DMS53 (cell line): ENCODE measurements at regions not wholly inside any gene's neighbourhood (a gene's known extent, or its start where the extent isn't known, plus 50 kb on each side); places are given as distances from the start of the nearest gene placed in this dataset.

Experiments
- DNase-seq: peaks from one replicate; lab custom pipeline; 2025; lab: John Stamatoyannopoulos, UW

DNA sequence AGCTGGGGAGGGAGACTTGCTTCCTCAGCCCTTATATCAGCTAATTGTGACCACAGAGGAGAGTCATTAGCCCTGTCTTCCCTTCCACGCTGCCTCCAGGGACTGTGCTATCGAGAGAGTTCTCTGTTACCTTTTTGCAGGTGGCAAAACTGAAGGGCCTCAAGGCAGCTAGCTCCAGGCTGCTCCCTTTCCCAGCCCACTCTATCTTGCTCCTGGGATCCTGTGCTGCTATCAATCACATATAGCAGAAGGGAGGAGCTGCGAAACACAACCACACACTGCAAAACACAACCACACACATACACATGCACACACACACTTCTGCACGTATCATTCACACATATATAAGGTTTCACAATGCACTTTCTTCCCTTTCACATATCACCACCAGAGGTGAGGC is 205.3 kb upstream of the MTNR1B start:
- DNase-seq: no peak

DNA sequence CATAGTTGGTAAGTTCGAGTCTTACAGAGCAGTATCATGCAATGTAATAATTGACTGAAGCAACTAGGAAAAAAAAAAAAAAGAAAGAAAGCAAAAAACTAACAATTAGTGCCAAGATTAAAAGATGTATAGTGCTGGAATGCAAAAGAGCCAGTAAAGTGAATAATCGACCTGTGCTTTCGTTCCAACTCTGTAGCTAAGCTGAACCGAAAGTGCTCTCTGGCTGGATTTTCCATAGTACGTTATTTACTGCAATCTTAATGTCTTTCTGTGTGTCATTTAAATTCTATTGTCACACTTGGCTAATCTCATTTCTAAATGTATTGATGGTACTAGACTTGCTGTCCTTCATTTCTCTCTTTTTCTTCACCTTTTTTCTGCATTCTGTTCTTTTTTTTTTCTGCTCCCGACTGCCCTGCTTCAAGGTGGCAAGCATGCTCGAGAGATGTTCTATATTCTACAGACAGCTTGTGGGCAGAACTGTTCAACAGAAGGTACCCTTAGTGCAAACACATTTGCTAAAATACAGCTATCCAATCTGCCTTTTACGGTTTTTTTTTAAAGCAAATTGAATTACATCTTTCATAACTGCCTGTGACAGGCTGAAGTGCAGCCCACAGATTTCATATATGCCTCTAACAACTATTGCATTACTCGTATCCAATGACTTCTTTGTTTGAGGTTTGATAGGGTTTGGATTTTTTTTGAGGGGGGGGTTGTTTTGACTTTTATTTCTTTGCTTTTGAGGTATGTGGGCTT is 204.2 kb upstream of the MTNR1B start:
- no peak for DNase-seq

DNA sequence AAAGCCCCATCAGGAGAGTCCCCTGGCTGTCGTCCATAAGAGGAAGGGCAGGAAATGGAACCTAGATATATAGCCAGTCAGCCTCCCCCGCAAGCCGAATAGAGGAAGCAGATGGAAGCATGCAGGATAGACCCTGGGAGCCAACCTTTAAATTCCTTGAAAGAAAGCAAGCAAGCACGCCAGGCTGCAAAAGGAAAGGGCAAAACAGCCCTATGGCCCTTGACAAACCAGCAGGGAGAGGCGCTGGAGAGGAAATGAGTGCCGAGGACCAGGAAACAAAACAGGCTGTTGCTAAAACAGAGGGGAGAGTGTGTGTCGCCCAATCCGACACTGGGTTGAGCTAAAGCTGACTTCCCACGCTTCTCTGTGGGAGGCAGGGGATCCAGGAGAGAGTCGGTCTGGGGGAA is 203.5 kb upstream of the MTNR1B start:
- DNase-seq: peak; percentile 13

DNA sequence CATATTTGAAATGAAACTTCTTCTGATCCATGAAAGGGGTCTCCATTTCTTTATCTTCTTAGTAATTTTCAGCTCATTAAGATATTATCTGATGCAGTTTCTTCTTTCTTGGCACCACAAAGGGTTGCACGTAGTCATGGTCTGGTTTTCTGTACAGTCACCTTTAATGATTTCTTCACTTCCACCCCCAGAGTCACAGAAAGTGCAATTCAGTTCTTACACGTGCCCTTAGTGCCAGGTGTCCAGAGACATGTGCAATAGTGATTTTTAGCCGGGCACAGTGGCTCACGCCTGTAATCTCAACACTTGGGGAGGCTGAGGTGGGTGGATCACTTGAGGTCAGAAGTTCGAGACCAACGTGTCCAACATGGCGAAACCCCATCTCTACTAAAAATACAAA is 202.8 kb upstream of the MTNR1B start:
- no peak for DNase-seq

DNA sequence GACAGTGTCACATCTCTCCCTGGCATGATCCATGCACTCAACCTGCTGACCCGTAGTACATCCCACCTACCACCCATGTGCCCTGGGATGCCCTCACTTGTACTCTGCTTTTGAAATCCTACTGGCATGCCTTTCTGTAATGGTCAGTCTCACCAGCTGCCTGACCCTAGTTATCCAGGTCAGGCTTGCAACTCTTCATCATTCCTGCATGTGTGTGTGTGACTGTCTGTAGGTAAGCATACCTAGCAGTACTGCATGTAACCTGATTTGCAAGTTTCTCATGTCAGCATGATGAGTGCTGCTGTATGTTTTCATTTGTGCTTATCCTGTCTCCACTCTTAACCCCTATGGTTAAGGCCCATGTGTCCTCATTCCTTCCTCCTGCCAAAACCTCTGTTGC is 202.0 kb upstream of the MTNR1B start:
- no peak for DNase-seq

DNA sequence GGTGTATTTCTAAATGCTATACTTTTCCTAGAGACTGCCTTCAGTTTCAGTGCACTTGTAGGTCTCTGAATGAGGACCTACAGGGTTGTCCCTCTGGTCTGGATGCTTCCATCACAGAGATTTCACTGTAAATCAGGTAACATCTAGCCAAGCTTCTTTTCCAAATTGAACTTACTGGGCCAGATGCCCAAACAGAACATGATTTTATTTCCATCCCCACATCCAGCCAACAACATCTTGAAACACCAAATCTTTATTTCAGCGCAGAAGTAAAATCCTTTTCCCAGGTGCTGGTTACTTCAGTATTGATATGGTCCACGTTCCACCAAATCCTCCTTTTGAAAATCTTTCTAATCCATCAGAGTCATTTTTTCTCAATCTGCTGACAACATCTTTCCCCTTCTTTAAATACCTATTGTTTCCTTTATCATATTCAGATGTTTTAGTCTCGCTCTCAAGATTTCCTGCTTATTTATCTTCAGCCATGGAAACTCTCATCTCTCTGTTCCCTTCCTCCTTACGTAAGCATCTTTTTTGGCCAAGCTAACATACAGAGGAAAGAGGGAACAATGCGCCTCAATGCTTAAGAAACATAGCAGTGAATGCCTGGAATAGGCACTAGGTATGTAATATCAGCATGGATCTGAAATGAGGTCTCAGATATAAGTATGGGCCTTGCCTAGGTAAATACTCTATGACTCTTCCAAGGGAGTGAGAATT is 201.2 kb upstream of the MTNR1B start:
- DNase-seq: no peak

DNA sequence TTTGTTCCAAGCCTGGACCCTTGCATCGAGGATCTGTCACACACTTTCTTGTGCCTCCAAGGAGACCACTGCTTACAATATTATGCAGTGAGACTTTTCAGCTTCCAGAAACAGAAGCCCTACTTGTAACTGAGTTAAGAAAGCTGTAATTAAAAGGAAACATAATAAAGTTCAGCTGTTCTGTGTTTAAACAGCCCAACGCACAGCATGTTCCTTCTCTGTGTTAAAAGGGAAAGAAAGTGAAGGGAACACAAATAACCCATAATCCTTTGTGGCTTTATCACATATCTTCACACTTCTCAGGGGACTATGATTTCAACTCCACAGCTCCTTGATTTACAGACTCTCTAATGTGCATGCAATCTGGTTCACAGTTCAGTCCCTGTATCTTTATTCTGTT is 200.3 kb upstream of the MTNR1B start:
- no peak for DNase-seq

DNA sequence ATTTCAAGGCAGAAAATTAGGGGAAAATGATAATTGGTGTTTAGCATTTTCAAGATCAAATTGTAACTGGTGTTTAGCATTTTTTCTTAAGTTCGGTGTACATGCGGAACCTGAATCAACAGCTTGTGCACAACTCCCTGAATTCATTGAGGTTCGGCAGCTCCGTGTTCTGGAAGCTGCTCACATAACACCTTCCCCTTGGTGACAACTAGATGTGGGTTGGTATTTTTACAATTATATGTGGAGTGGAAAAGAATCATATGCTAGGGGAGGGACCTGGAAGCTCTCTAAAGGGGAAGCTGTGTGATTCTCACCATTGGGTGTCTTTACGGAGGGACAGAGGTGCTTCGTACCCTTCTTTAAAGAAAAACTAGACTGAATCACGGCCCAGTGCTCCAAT is 199.0 kb upstream of the MTNR1B start:
- DNase-seq: no peak

DNA sequence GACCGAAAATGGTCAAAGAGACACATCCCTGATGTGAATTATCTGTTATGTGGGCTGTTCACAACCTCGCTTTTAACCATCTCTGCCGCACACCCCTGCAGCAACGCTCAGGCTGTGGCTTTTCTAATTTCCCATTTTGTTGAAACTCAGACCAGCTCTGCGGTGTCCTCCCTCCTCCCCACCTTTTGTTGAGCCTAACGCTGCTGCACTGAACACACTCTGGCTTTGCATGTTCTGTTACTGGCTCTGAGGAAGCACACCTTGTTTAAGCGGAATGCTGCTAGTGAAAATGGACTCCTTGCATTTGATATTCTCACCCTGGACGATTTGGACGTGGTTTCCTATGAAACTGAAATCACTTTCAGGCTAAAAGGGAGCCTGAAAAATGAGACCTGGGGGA is 198.5 kb upstream of the MTNR1B start:
- DNase-seq: no peak

DNA sequence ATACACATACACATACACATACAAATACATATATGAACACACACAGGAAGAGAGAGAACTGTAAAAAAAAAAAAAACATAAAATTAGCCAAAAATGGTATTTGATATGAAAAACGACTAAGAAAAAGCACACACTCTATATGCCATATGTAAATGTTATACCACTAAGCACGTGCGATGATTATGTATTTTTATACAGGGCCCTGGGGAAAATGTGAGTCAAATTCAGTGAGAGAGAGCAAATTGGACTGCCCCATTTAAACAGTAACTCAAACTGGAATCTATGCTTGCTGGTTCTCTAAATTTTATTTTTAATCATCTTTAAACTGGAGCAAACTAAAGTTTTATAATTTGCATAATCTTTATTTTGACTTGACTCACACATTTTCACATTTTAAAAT is 197.8 kb upstream of the MTNR1B start:
- DNase-seq: no peak

DNA sequence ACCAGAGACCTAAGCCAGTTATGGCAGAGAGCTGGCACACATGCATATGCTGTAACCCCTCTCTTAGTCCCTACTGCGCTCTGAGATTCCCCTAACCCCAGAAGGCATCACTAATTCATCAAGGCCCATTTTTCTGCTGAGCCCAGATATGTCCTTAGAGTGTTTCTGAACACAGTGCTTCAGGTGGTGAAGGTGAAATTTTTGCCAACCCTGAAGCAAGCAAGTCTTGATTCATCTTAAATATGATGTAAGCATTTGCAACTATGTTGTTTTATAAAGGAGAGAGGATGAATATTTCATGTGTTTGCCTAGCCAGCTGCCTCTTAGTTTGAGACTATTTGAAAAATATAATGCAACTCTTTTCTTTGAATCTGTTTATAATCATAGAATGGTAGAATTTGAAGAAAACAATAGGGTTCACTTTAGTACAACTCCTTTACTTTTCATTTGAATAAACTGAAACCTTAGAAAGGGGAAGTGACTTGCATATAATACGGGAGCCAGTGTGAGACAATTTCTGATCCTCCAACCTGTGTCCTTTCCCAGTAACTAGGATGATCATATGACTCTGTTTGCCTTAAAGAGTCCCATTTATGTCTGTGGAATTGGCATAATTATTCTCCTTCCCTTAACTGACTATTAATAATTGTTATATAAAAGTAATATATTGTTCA is 194.3 kb upstream of the MTNR1B start:
- DNase-seq: no peak

DNA sequence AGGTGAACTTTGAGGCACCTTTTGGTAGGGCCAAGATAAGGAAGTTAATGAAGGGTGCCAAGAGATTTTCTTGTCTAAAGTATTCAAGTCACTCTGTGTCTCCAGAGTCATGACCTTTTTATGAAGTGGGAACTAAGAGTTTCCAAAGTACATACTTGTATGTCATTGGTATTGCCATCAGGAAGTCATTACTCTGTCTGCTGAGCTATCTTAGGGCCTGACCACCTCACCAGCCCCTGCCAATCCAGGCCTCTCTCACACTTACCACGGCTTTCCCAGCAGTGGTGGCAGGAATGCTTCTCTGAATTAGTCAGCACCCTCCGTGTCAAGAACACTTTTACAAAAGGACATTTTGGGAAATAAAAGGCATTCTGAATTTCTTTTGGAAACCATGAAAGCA is 192.8 kb upstream of the MTNR1B start:
- no peak for DNase-seq

DNA sequence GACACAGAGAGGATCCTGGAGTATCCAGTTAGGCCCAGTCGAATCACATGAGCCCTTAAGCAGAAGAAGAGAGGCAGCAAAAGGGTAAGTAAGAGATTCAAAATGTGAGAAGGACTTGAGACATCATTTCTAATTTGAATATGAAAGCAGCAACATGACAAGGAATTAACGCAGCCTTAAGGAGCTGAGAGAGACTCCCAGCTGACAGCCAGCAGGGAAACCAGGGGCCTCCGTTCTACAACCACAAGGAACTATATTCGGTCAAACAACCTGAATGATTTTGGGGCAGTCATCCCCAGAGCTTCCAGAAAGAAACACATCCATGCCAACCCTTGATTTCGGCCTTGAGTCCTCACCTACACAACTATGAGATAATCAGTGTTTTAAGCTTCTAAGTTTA is 189.7 kb upstream of the MTNR1B start:
- no peak for DNase-seq

DNA sequence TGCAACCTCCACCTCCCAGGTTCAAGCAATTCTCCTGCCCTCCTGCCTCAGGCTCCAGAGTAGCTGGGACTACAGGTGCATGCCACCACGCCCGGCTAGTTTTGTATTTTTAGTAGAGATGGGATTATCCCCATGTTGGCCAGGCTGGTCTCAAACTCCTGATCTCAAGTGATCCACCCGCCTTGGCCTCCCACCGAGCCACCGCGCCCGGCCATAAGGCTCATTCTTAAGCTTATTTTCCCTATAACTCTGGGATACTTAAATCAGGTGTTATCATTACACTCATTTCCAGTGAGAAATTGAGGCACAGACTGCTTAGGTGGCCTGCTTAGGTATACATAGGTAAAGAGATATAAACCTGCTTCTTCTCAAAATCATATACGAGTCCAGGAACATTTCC is 188.3 kb upstream of the MTNR1B start:
- DNase-seq: no peak

DNA sequence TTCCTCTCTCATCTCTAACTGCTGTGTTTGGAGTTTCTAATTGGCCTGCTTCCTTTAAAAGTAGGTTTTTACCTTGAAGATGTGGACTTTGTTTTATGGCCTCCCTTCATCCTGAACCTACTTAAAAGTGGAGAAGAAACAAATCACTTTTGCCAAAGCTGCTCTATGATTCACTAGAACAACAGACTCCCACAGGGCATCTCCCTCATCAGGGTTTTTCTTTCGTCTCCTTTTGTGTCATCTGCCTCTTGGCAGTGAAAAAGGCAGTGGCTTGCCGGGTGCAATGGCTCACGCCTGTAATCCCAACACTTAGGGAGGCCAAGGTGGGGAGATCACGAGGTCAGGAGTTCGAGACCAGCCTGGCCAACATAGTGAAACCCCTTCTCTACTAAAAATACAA is 186.6 kb upstream of the MTNR1B start:
- no peak for DNase-seq

DNA sequence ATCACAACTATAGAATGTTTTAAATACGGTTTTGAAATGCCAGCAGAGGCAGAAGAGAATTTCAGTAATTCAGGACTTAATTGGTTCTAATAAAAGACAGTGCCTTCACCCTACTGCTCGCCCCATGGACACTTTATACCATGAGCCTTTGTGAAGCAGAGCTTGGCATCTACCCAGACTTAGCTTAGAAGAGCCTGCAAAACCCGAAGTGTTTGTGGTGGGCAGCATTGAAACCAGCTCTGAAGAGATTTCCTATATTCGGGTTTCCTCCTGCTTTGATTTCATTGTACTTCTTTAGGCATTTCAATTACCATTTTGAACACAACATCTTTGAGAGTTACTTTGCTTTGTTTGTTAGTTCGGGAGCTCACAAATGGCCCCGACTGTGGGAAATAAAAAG is 185.1 kb upstream of the MTNR1B start:
- DNase-seq: no peak

DNA sequence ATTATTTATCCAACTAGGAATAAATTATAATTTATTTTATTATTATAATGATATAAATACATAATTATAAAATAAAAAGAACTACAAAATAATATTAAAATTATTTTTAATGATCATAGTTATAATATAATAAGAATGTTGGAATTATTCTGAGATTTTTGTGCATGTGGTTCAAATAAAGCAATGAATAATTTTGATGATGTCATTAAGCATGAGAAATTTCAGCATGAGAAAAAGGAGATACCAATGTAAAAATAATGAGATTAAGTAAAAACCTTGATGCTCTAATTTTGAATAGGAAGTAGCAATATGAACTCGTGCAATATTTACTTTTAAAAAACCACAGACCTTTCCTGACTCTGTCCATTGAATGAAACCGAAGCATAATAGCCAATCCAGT is 181.8 kb upstream of the MTNR1B start:
- DNase-seq: no peak

DNA sequence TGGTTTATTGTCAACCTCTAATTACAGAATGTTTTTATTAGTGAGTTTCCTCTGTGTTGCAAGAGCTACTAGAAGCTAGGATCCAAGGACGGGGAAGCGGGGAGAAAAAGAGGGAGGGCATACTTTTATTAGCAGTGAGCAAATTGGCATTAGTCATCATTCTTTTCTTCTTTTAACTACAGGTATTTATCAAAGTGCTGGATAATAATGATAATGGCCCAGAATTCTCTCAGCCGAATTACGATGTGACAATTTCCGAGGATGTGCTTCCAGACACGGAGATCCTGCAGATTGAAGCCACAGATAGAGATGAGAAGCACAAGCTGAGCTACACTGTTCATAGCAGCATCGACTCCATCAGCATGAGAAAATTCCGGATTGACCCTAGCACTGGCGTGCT is 179.7 kb upstream of the MTNR1B start:
- no peak for DNase-seq

DNA sequence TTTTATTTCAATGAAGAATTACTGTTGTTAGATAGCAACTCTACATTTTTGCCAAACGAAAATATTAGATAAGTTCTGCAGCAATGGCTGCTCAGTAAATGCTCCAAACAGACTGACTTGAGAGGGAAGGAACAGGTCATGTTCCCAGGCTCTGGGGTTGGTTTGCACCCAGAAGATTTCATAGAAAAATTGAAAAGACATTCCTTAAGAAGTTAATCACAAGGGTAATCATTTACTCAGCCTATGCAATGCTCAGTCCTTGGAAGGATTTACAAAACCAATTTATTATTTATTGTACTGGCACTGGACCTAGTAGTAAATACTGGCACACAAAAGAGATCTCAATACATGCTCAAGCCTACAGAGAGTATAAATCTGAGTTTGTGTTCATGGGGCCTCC is 179.1 kb upstream of the MTNR1B start:
- no peak for DNase-seq

DNA sequence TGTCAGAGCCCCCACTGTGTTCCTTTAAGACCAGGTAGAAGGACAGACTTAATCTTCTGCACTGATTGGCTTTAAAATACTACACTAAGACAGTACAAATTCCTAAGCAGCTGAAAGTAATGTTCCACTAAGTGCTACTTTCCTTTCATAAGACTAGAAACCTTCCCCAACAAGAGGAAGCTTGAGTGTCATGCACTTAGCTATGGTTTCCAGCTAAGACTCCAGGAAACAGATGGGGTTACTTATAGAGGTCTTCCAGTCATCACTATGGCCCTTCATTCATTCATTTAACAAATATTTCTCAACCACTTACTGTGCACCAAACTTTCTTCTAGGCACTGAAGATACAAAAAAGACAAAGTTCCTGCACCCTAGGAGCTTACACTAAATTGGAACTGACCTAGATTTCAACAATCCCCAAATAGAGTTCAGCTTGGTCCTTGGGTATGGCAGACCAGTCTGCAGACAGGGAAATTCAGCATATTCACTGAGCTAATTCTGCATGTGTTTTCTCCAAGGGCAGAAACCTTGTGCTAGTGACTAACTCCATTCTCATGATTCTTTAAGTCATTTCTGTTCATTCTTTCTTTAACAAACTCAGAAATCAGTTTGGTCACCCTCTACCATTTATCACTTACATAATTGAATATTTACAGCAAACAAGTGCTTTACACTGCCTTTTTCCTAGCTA is 178.4 kb upstream of the MTNR1B start:
- no peak for DNase-seq

DNA sequence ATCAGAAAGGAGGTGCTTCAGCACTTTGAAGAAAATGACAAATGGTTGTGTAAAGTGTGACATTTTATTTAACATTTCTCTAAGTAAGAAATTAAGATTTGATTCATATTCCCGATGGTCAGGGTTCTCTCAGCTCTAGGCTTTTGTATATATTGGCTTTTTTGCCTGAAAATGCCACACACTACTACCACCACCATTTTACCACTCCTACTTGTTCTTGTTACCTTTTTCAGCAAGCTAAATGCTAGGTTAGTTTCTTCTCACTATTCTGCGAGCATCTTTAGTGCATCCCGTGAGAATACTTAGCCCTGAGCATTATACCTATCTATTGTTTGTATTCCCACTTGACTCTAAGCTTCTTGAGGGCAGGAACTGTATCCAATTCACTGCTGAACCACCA is 177.6 kb upstream of the MTNR1B start:
- no peak for DNase-seq

DNA sequence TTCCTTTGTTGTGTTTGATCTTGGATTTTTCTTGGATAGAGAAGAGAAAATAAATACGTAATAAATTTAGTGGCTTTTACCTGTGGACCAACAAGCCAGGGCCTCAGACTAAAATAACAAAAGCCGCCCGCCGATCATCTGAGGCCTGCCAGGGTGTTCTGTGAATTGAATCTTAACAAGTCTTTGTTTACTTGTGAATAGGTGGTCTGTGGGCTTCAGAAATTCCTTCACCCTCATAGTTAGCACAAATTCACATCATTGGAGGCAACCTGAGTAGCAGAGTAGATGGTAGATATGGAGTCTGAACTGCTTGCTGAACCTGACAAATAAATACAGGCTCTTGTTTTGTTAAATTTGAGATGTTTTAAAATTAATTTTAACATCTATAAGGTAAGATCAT is 176.3 kb upstream of the MTNR1B start:
- DNase-seq: no peak

DNA sequence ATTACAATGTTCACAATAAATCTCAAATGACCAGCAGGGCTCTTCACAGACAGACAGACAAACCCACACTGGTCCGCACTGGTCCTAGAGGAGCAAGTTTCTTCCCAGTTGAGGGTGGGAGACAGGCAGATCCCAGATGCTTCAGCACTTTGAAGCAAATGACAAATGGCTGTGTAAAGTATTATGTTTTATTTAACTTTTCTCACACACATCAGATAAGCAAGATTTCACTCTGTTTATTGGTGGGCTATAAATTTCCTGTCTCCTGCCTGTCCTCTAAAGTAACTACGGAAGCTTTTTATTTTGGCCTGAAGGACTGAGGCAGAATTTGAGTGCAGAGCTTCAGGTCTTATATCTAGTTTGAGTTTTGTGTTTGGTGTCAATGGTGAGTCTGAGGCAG is 174.7 kb upstream of the MTNR1B start:
- no peak for DNase-seq
